ENCODE measurements at regions not wholly inside any gene's neighbourhood (a gene's known extent, or its start where the extent isn't known, plus 50 kb on each side); places are given as distances from the start of the nearest gene placed in this dataset.
"Not testable (repeated sequence)": the region's sequence is repeated elsewhere in the genome, so short reads cannot be mapped to it uniquely, and the experiment has no call there.

GRCh38 chr3:106129939-106130338, 261.1 kb upstream of the CBLB start:
- WGBS (ENCODE audit: insufficient coverage): no CpG with 5 or more reads among the region's 2 CpGs
- peaks cover 0 to 4% (median 0%) of the 10 kb centered on the region in 4 experiments for H3K4me1 ChIP-seq (ENCODE audit: control extremely low read depth in 1 of 4, control insufficient read depth in 4 of 4, insufficient read depth in 4 of 4, low read length in 3 of 4)
- DNase-seq: no peak
- no peak overlapping the region for H3K27ac ChIP-seq (ENCODE audit: insufficient read depth in 1 of 2, low read depth in 1 of 2, low read length in 2 of 2, poor library complexity in 1 of 2, severe bottlenecking in 2 of 2)
- POLR2A ChIA-PET: no interaction called here
- H3K9me3 ChIP-seq (ENCODE audit: control extremely low read depth in 1 of 5, control insufficient read depth in 4 of 5, insufficient read depth in 2 of 5, low read depth in 1 of 5, low read length in 4 of 5): no peaks in the 10 kb centered on the region
- no peak overlapping the region for H3K4me3 ChIP-seq (ENCODE audit: control insufficient read depth in 1 of 7, extremely low read depth in 1 of 7, insufficient read depth in 4 of 7, low read depth in 2 of 7, low read length in 6 of 7)
- H3K36me3 ChIP-seq (ENCODE audit: control insufficient read depth in 4 of 4, insufficient read depth in 4 of 4, low read length in 3 of 4): no peaks in the 10 kb centered on the region
- CTCF ChIA-PET: no interaction called here
- H3K27me3 ChIP-seq (replicated peaks in 2 of 5; ENCODE audit: control insufficient read depth in 4 of 5, insufficient read depth in 5 of 5, low read length in 4 of 5): no peaks in the 10 kb centered on the region

GRCh38 chr3:106130384-106131198, 261.8 kb upstream of the CBLB start:
- Histone ChIP-seq H3K27ac (ENCODE audit: insufficient read depth in 1 of 2, low read depth in 1 of 2, low read length in 2 of 2, poor library complexity in 1 of 2, severe bottlenecking in 2 of 2) (no peak overlapping the region), H3K9me3 (ENCODE audit: control extremely low read depth in 1 of 5, control insufficient read depth in 4 of 5, insufficient read depth in 2 of 5, low read depth in 1 of 5, low read length in 4 of 5) (no peaks in the 10 kb centered on the region), H3K36me3 (ENCODE audit: control insufficient read depth in 4 of 4, insufficient read depth in 4 of 4, low read length in 3 of 4) (no peaks in the 10 kb centered on the region), H3K27me3 (replicated peaks in 2 of 5; ENCODE audit: control insufficient read depth in 4 of 5, insufficient read depth in 5 of 5, low read length in 4 of 5) (no peaks in the 10 kb centered on the region), H3K4me3 (ENCODE audit: control insufficient read depth in 1 of 7, extremely low read depth in 1 of 7, insufficient read depth in 4 of 7, low read depth in 2 of 7, low read length in 6 of 7) (no peak overlapping the region), H3K4me1 (ENCODE audit: control extremely low read depth in 1 of 4, control insufficient read depth in 4 of 4, insufficient read depth in 4 of 4, low read length in 3 of 4) (peaks cover 0 to 4% (median 0%) of the 10 kb centered on the region in 4 experiments)
- ChIA-PET POLR2A (no interaction called here), CTCF (no interaction called here)
- WGBS (ENCODE audit: insufficient coverage): no CpG with 5 or more reads among the region's 2 CpGs
- DNase-seq: no peak

GRCh38 chr3:106135451-106136160, 266.8 kb upstream of the CBLB start:
- Histone ChIP-seq H3K9me3 (ENCODE audit: control extremely low read depth in 1 of 5, control insufficient read depth in 4 of 5, insufficient read depth in 2 of 5, low read depth in 1 of 5, low read length in 4 of 5) (no peaks in the 10 kb centered on the region), H3K36me3 (ENCODE audit: control insufficient read depth in 4 of 4, insufficient read depth in 4 of 4, low read length in 3 of 4) (no peaks in the 10 kb centered on the region), H3K27ac (ENCODE audit: insufficient read depth in 1 of 2, low read depth in 1 of 2, low read length in 2 of 2, poor library complexity in 1 of 2, severe bottlenecking in 2 of 2) (no peak overlapping the region), H3K4me1 (ENCODE audit: control extremely low read depth in 1 of 4, control insufficient read depth in 4 of 4, insufficient read depth in 4 of 4, low read length in 3 of 4) (peaks cover 0 to 4% (median 0%) of the 10 kb centered on the region in 4 experiments), H3K27me3 (replicated peaks in 2 of 5; ENCODE audit: control insufficient read depth in 4 of 5, insufficient read depth in 5 of 5, low read length in 4 of 5) (no peaks in the 10 kb centered on the region), H3K4me3 (ENCODE audit: control insufficient read depth in 1 of 7, extremely low read depth in 1 of 7, insufficient read depth in 4 of 7, low read depth in 2 of 7, low read length in 6 of 7) (no peak overlapping the region)
- ChIA-PET POLR2A (interaction anchor here (0.9 kb wide), 1 partner anchor 69 kb away, joined by 3 read pairs; no protein-coding TSS in a partner anchor), CTCF (interaction anchor here (1.6 kb wide), 1 partner anchor 7 kb away, joined by 5 read pairs; no protein-coding TSS in a partner anchor)
- WGBS (ENCODE audit: insufficient coverage): 96% methylated on average over 24 of the region's 26 CpGs
- DNase-seq: no peak

- CTCF ChIA-PET: no interaction called here
- WGBS (ENCODE audit: insufficient coverage): 82% methylated on average over 1 of the region's 1 CpG
- no peak overlapping the region for H3K27ac ChIP-seq (ENCODE audit: insufficient read depth in 1 of 2, low read depth in 1 of 2, low read length in 2 of 2, poor library complexity in 1 of 2, severe bottlenecking in 2 of 2)
Measured at GRCh38 chr3:106139826-106140225, 271.0 kb upstream of the CBLB start.

GRCh38 chr3:106140431-106140830, 271.6 kb upstream of the CBLB start:
- Histone ChIP-seq H3K4me1 (ENCODE audit: control extremely low read depth in 1 of 4, control insufficient read depth in 4 of 4, insufficient read depth in 4 of 4, low read length in 3 of 4) (no peaks in the 10 kb centered on the region), H3K4me3 (ENCODE audit: control insufficient read depth in 1 of 7, extremely low read depth in 1 of 7, insufficient read depth in 4 of 7, low read depth in 2 of 7, low read length in 6 of 7) (no peak overlapping the region), H3K36me3 (ENCODE audit: control insufficient read depth in 4 of 4, insufficient read depth in 4 of 4, low read length in 3 of 4) (no peaks in the 10 kb centered on the region), H3K9me3 (ENCODE audit: control extremely low read depth in 1 of 5, control insufficient read depth in 4 of 5, insufficient read depth in 2 of 5, low read depth in 1 of 5, low read length in 4 of 5) (no peaks in the 10 kb centered on the region), H3K27ac (ENCODE audit: insufficient read depth in 1 of 2, low read depth in 1 of 2, low read length in 2 of 2, poor library complexity in 1 of 2, severe bottlenecking in 2 of 2) (no peak overlapping the region), H3K27me3 (replicated peaks in 2 of 5; ENCODE audit: control insufficient read depth in 4 of 5, insufficient read depth in 5 of 5, low read length in 4 of 5) (no peaks in the 10 kb centered on the region)
- CTCF ChIA-PET: no interaction called here
- no peak for DNase-seq
- POLR2A ChIA-PET: no interaction called here

More at GRCh38 chr3:106139826-106140225, 271.0 kb upstream of the CBLB start:
- DNase-seq: no peak
- Histone ChIP-seq H3K4me3 (ENCODE audit: control insufficient read depth in 1 of 7, extremely low read depth in 1 of 7, insufficient read depth in 4 of 7, low read depth in 2 of 7, low read length in 6 of 7) (no peak overlapping the region), H3K27me3 (replicated peaks in 2 of 5; ENCODE audit: control insufficient read depth in 4 of 5, insufficient read depth in 5 of 5, low read length in 4 of 5) (no peaks in the 10 kb centered on the region), H3K4me1 (ENCODE audit: control extremely low read depth in 1 of 4, control insufficient read depth in 4 of 4, insufficient read depth in 4 of 4, low read length in 3 of 4) (no peaks in the 10 kb centered on the region), H3K36me3 (ENCODE audit: control insufficient read depth in 4 of 4, insufficient read depth in 4 of 4, low read length in 3 of 4) (no peaks in the 10 kb centered on the region), H3K9me3 (ENCODE audit: control extremely low read depth in 1 of 5, control insufficient read depth in 4 of 5, insufficient read depth in 2 of 5, low read depth in 1 of 5, low read length in 4 of 5) (no peaks in the 10 kb centered on the region)
- POLR2A ChIA-PET: no interaction called here

GRCh38 chr3:106144030-106144429, 275.2 kb upstream of the CBLB start:
- no peaks in the 10 kb centered on the region for H3K36me3 ChIP-seq (ENCODE audit: control insufficient read depth in 4 of 4, insufficient read depth in 4 of 4, low read length in 3 of 4)
- POLR2A ChIA-PET: no interaction called here
- no peak overlapping the region for H3K27ac ChIP-seq (ENCODE audit: insufficient read depth in 1 of 2, low read depth in 1 of 2, low read length in 2 of 2, poor library complexity in 1 of 2, severe bottlenecking in 2 of 2)
- H3K4me1 ChIP-seq (ENCODE audit: control extremely low read depth in 1 of 4, control insufficient read depth in 4 of 4, insufficient read depth in 4 of 4, low read length in 3 of 4): no peaks in the 10 kb centered on the region
- CTCF ChIA-PET: no interaction called here
- no peak overlapping the region for H3K4me3 ChIP-seq (ENCODE audit: control insufficient read depth in 1 of 7, extremely low read depth in 1 of 7, insufficient read depth in 4 of 7, low read depth in 2 of 7, low read length in 6 of 7)
- H3K9me3 ChIP-seq (ENCODE audit: control extremely low read depth in 1 of 5, control insufficient read depth in 4 of 5, insufficient read depth in 2 of 5, low read depth in 1 of 5, low read length in 4 of 5): peaks cover 0 to 5% (median 0%) of the 10 kb centered on the region in 5 experiments
- no CpG with 5 or more reads among the region's 2 CpGs for WGBS (ENCODE audit: insufficient coverage)
- DNase-seq: no peak
- no peaks in the 10 kb centered on the region for H3K27me3 ChIP-seq (replicated peaks in 2 of 5; ENCODE audit: control insufficient read depth in 4 of 5, insufficient read depth in 5 of 5, low read length in 4 of 5)

GRCh38 chr3:106148440-106149082, 279.7 kb upstream of the CBLB start:
- over 99% methylated on average over 13 of the region's 28 CpGs for WGBS (ENCODE audit: insufficient coverage)

More at GRCh38 chr3:106148440-106149082, 279.7 kb upstream of the CBLB start:
- H3K9me3 ChIP-seq (ENCODE audit: control extremely low read depth in 1 of 5, control insufficient read depth in 4 of 5, insufficient read depth in 2 of 5, low read depth in 1 of 5, low read length in 4 of 5); H3K4me3 ChIP-seq (ENCODE audit: control insufficient read depth in 1 of 7, extremely low read depth in 1 of 7, insufficient read depth in 4 of 7, low read depth in 2 of 7, low read length in 6 of 7); POLR2A ChIA-PET; H3K36me3 ChIP-seq (ENCODE audit: control insufficient read depth in 4 of 4, insufficient read depth in 4 of 4, low read length in 3 of 4); H3K4me1 ChIP-seq (ENCODE audit: control extremely low read depth in 1 of 4, control insufficient read depth in 4 of 4, insufficient read depth in 4 of 4, low read length in 3 of 4); H3K27me3 ChIP-seq (replicated peaks in 2 of 5; ENCODE audit: control insufficient read depth in 4 of 5, insufficient read depth in 5 of 5, low read length in 4 of 5); DNase-seq; H3K27ac ChIP-seq (ENCODE audit: insufficient read depth in 1 of 2, low read depth in 1 of 2, low read length in 2 of 2, poor library complexity in 1 of 2, severe bottlenecking in 2 of 2); CTCF ChIA-PET: not testable (repeated sequence)

All from common myeloid progenitor, CD34-positive (primary cell).